Prostate gland (tissue), 2 donors: ENCODE measurements at regions not wholly inside any gene's neighbourhood (a gene's known extent, or its start where the extent isn't known, plus 50 kb on each side); places are given as distances from the start of the nearest gene placed in this dataset.

Experiments
- POLR2A ChIP-seq: fragments of 450-650 bp; IDR thresholded peaks from one replicate; pipeline ENCODE4 v1.6.1; 2016; ENCODE audit warnings: antibody characterized with exemption, mild to moderate bottlenecking
- POLR2AphosphoS5 ChIP-seq: sonication (generic); formaldehyde crosslinking; IDR thresholded peaks from one replicate; pipeline ENCODE4 v1.6.1; 2017; ENCODE audit warnings: antibody characterized with exemption
- TF ChIP-seq, protein P1 (sequence below), 4 experiments: fragments of 200-600 bp in 2 of 4; fragments of 450-650 bp in 2 of 4; sonication (generic) in 2 of 4; IDR thresholded peaks; 1 replicate in 3 of 4; 2 replicates in 1 of 4; pipeline ENCODE4 v1.5.1; 2016 to 2019; ENCODE audit warnings: antibody characterized with exemption in 4 of 4, mild to moderate bottlenecking in 2 of 4, moderate library complexity in 2 of 4

- TF ChIP-seq, protein P1, sequence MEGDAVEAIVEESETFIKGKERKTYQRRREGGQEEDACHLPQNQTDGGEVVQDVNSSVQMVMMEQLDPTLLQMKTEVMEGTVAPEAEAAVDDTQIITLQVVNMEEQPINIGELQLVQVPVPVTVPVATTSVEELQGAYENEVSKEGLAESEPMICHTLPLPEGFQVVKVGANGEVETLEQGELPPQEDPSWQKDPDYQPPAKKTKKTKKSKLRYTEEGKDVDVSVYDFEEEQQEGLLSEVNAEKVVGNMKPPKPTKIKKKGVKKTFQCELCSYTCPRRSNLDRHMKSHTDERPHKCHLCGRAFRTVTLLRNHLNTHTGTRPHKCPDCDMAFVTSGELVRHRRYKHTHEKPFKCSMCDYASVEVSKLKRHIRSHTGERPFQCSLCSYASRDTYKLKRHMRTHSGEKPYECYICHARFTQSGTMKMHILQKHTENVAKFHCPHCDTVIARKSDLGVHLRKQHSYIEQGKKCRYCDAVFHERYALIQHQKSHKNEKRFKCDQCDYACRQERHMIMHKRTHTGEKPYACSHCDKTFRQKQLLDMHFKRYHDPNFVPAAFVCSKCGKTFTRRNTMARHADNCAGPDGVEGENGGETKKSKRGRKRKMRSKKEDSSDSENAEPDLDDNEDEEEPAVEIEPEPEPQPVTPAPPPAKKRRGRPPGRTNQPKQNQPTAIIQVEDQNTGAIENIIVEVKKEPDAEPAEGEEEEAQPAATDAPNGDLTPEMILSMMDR (IDR thresholded peaks at IDR 0.05) = no peak
- TF ChIP-seq POLR2A (no peak), POLR2AphosphoS5 (no peak)
Measured at GRCh38 chr15:99845009-99845408, 111.8 kb upstream of the LYSMD4 start.
